ENCODE measurements at regions not wholly inside any gene's neighbourhood (a gene's known extent, or its start where the extent isn't known, plus 50 kb on each side); places are given as distances from the start of the nearest gene placed in this dataset.
A peak's percentile ranks its signal among the peaks of the same experiment; 100 is the strongest.

DNA sequence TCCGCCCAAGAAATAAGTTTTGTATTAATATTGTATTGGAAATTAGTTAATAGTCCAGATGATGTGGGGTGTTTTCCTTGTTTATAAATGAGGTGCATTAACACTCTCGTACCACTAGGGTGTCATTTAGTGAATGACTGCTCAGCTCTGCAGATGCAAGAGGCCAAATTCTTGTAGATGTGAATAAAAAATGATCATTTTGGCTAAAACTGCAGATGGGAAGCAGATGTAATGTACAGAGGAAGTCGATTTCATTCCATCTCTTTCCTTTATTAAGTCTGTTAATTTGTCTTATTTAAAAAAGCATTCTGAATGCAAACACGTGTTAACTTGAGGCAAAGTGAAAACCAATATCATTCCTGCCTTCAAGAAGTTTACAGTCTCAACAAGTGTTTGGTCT is 108.1 kb downstream of the DHX15 start:
- no peak overlapping the region for H3K4me3 ChIP-seq (ENCODE audit: low read depth, low read length)
- in situ Hi-C loops (cut with HindIII; ENCODE audit: low sequenced_read_pairs), result no loop called here
- no peak for DNase-seq (ENCODE audit: low read depth, low spot score)
- TF ChIP-seq, protein P1, sequence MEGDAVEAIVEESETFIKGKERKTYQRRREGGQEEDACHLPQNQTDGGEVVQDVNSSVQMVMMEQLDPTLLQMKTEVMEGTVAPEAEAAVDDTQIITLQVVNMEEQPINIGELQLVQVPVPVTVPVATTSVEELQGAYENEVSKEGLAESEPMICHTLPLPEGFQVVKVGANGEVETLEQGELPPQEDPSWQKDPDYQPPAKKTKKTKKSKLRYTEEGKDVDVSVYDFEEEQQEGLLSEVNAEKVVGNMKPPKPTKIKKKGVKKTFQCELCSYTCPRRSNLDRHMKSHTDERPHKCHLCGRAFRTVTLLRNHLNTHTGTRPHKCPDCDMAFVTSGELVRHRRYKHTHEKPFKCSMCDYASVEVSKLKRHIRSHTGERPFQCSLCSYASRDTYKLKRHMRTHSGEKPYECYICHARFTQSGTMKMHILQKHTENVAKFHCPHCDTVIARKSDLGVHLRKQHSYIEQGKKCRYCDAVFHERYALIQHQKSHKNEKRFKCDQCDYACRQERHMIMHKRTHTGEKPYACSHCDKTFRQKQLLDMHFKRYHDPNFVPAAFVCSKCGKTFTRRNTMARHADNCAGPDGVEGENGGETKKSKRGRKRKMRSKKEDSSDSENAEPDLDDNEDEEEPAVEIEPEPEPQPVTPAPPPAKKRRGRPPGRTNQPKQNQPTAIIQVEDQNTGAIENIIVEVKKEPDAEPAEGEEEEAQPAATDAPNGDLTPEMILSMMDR (IDR thresholded peaks at IDR 0.05; ENCODE audit: low read depth, low read length), result peak; percentile 53

DNA sequence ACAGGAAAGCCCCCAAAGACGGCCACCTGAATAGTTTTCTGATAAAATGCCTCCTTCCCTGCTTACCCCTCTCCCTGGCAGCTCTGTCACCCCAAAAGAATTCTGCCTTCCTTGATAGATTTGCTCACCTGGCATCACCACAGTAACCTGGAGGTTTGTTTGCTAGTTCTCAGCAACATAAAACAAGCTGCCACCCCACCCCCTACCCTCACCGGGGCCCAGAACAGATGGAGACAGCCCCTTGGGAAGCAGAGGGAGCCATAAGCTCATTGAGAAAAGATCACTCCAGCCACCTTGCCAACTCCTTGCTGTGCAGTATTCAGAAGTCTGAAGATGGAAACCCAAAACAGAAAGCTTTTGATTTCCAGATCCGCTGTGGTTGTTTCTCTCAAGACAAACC is 108.6 kb downstream of the DHX15 start:
- no peak for DNase-seq (ENCODE audit: low read depth, low spot score)
- TF ChIP-seq, protein P1 (IDR thresholded peaks at IDR 0.05; ENCODE audit: low read depth, low read length), result no peak
- in situ Hi-C loops (cut with HindIII; ENCODE audit: low sequenced_read_pairs), result no loop called here
- no peak overlapping the region for H3K4me3 ChIP-seq (ENCODE audit: low read depth, low read length)

DNA sequence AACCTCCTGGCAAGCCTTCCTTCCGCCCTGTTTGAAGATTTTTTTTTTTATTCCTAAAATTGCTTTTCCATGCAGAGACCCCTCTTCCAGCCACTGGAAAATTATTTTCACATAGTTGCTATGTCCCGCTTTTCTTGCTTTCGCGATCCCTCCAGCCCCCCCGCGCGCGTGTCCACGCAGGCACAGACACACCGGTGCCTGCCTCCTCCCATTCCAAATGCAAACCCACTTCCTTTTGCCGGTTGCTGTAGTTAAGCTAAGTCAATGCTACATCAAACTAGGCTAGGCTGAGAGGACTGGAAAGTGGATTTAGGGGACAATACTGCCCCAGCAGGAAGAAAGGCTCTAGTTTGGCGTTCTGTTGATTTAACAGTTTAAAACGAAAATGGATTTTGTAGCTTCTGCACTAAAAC is 111.0 kb downstream of the DHX15 start:
- TF ChIP-seq, protein P1 (IDR thresholded peaks at IDR 0.05; ENCODE audit: low read depth, low read length), result no peak
- in situ Hi-C loops (cut with HindIII; ENCODE audit: low sequenced_read_pairs), result no loop called here
- H3K4me3 ChIP-seq (ENCODE audit: low read depth, low read length), result peak overlapping the region; percentile 53
- DNase-seq (ENCODE audit: low read depth, low spot score), result peak; percentile 37

DNA sequence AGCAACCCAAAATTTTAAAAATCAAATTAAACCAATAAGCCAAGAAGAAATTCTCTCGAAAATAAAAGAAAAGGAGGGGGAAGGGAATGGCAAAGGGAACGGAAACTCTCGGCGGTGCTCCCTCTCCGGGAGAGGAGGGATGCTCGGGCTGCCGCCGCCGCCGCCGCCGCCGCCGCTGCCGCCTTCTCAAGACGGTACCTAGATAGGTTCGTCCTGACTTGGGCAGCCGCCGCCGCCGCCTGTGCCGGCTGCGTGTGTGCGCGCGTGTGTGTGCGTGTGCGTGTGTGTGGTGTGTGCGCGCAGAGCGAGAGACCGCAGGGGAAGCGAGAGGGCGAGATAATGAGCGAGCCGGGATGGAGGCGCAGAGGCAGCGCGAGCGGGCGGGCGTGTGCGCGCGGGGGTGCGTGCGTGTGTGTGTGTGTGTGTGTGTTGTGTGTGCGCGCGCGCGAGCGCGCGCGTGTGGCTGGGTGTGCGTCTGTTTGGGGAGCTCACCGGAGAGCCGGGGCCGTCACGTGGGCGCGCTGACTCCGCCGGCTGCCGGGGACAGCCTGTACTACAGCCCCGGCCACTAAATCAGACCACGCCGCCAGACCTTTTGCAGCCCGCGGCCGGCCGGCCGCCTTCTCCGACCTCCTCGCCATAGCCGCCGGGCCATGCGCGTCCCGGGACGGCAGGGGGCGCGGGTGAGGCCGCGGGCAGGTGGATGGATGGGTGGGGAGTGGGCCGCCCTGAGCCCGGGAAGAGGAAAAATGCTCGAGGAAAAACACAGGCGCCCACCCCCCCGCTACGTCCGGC is 111.6 kb downstream of the DHX15 start:
- TF ChIP-seq, protein P1 (IDR thresholded peaks at IDR 0.05; ENCODE audit: low read depth, low read length), result peak; percentile 64
- in situ Hi-C loops (cut with HindIII; ENCODE audit: low sequenced_read_pairs), result no loop called here
- peak; percentile 81 for DNase-seq (ENCODE audit: low read depth, low spot score)
- H3K4me3 ChIP-seq (ENCODE audit: low read depth, low read length), result peak overlapping the region; percentile 53

DNA sequence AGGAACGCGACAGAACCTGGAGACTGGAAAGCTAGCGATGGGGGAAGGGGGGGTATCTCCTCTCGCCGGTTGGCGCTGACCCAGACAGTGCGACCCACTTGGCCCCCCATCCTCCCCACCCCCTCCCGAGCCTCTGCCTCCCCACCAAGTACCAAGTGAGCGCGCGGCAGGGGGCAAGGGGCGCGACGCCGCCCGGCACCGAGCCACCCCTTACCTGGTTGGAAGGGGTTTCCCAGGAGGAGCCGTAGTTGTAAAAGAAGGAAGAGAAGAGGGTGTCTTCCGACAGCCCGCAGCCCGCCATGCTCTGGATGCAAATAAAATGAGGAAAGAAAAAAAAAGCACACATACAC is 112.2 kb downstream of the DHX15 start:
- in situ Hi-C loops (cut with HindIII; ENCODE audit: low sequenced_read_pairs), result no loop called here
- TF ChIP-seq, protein P1 (IDR thresholded peaks at IDR 0.05; ENCODE audit: low read depth, low read length), result no peak
- DNase-seq (ENCODE audit: low read depth, low spot score), result no peak
- peak overlapping the region; percentile 53 for H3K4me3 ChIP-seq (ENCODE audit: low read depth, low read length)

DNA sequence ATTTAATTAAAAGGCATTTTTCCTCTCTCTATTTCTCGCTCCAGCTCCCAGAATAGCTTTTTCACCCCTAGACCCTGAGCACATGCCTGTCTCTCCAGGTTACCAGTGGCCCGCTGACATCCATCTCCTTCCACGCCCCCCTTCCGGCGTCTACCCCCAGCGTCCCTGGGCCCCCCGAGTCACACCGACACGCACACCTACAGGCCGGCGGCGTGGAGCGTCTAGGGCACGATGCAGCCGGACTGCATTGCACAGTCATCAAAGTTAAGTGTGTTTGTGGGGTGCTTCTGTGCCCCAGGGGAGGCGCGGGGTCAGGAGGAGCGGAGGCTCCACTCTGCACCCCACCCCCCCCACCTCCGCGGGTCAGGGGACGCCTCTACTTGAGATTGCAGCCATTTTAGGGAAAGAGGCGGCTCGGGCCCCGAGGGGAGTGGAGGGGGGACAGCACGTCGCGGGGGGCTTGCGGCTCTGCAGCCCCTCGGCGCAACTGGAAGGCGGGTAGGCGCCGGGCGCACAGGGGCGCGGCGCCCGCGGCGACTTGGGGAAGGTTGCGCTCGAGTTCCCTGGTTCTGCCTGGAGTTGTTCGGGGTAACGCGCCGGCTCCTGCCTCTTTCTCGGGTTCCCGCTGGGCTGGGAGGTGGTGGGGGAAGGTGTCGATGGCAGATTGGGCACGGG is 112.7 kb downstream of the DHX15 start:
- TF ChIP-seq, protein P1 (IDR thresholded peaks at IDR 0.05; ENCODE audit: low read depth, low read length), result no peak
- peak overlapping the region; percentile 53 for H3K4me3 ChIP-seq (ENCODE audit: low read depth, low read length)
- peak; percentile 8 for DNase-seq (ENCODE audit: low read depth, low spot score)
- in situ Hi-C loops (cut with HindIII; ENCODE audit: low sequenced_read_pairs), result no loop called here
